VCaP (cell line): ENCODE measurements at regions not wholly inside any gene's neighbourhood (a gene's known extent, or its start where the extent isn't known, plus 50 kb on each side); places are given as distances from the start of the nearest gene placed in this dataset.
A peak's percentile ranks its signal among the peaks of the same experiment; 100 is the strongest.

Experiments
- H3K27ac ChIP-seq: fragments of 450-650 bp; 2 replicates; pipeline ENCODE4 v1.5.1; 2017
- CTCF ChIP-seq: fragments of 450-650 bp; conservative IDR thresholded peaks from 2 replicates; pipeline ENCODE4 v1.5.1; 2017; ENCODE audit warnings: mild to moderate bottlenecking, moderate library complexity

- H3K27ac ChIP-seq: no peak overlapping the region
- TF ChIP-seq CTCF: no peak
These were observed 144.4 kb downstream of the TES start for GRCh38 chr7:116354546-116355423.

GRCh38 chr7:116355424-116355765 is 144.1 kb upstream of the CAV2 start:
- TF ChIP-seq CTCF: no peak
- no peak overlapping the region for H3K27ac ChIP-seq

- H3K27ac ChIP-seq: peak overlapping the region; percentile 42
- TF ChIP-seq CTCF: no peak
These were observed 143.1 kb upstream of the CAV2 start for GRCh38 chr7:116356333-116356965.

- peak overlapping the region; percentile 42 for H3K27ac ChIP-seq
These were observed 142.6 kb upstream of the CAV2 start for GRCh38 chr7:116356979-116357378.

GRCh38 chr7:116357781-116358670 is 141.5 kb upstream of the CAV2 start:
- no peak overlapping the region for H3K27ac ChIP-seq
- TF ChIP-seq CTCF: no peak

More at GRCh38 chr7:116356979-116357378, 142.6 kb upstream of the CAV2 start:
- TF ChIP-seq CTCF: no peak

- no peak overlapping the region for H3K27ac ChIP-seq
- no peak for TF ChIP-seq CTCF
These were observed 137.8 kb upstream of the CAV2 start for GRCh38 chr7:116361767-116362166.
